Stimulated activated CD4-positive, alpha-beta T cell treated with anti-CD3 and anti-CD28 coated beads, TNF-alpha, amount 100 ng/mL, for 24 hours (primary cell): ENCODE measurements at regions not wholly inside any gene's neighbourhood (a gene's known extent, or its start where the extent isn't known, plus 50 kb on each side); places are given as distances from the start of the nearest gene placed in this dataset.
"Not testable (repeated sequence)": the region's sequence is repeated elsewhere in the genome, so short reads cannot be mapped to it uniquely, and the experiment has no call there.

Source experiments
- DNase-seq, 3 experiments: peaks; one replicate each; pipeline ENCODE4 v3.0.0-alpha.2; 2020; ENCODE audit warnings: low read depth in 3 of 3

DNA sequence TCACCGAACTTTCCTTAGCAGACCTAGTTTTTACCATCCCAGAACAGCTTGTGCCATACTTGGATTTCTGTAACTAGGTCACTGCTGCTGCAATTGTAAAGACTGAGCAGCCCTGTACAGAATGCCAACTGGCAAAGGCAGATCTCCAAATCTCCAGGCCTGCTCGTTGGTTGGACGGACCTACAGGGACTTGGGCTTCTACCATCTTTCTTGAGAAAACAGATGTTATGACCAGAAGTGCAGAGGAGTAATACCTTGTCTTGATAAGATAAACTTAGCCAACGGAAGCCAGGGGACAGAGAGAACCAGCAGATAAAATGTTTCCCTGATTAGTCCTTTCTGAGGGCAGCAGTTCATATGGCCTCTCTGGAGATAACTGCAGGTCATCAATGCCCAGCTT, 304.1 kb downstream of the RFPL4B start:
- DNase-seq: no peak

DNA sequence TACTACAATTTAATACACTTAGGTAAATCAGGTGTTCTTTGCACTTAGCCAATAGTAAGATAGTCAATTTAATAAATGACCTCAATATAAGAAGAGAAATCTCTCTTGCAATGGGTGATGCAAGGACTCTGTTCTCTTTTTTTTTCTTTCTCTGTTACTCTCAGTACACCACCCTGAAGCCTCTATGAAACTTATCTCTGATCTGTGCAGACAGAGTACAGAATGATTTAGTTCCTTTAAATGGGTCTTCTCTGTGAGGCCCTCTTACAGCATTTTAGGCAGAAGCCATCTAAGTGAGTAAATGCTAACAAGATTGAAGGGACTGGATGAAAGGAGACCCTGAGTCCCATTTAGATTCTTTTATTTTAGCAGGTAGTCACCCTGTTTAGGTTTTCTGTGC, 312.8 kb downstream of the RFPL4B start:
- no peak for DNase-seq

DNA sequence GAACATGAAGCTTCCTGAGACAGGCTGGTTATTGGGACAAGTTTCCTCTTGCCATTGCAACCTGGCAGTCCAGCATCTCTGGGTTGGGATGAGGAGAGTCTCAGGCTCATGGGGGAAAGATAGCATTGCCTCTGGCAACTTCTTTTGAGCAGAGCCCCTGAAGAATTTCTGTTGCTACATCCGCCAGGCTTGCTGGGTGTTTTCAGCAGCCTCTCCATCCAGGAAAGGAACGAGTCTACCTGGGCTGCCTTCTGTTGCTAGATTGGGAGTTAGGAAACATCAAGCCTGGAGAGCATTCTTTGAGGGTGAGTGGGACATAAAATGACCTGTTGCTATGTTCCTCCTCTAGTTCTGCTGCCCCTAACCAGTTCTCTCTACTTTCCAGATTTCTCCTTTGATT, 313.5 kb downstream of the RFPL4B start:
- no peak for DNase-seq

- no peak for DNase-seq
Measured at GRCh38 chr6:112663698-112664097, 316.6 kb downstream of the RFPL4B start.

GRCh38 chr6:112665114-112665513, 318.0 kb downstream of the RFPL4B start:
- no peak for DNase-seq

GRCh38 chr6:112665815-112666214, 318.7 kb downstream of the RFPL4B start:
- DNase-seq: no peak

GRCh38 chr6:112667427-112667826, 320.3 kb downstream of the RFPL4B start:
- DNase-seq: no peak

DNA sequence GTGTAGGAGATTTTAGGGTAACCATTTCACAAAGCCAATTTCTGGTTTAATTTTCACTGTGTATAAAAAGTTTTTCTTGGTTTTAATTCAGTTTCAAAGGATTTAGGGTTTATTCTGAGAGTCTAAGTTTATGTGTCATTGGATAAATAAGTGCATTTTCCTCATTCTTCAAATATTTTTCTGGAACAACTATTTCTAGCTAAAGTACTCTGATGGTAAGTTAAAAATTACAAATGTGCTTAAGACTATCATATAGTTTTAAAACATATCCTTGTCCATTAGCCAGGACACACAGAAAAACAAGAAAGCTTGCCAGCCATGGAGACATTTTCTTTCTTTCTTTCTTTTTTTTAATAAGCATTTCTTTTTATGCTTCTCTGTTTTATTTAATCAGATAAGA, 333.0 kb downstream of the RFPL4B start:
- DNase-seq: no peak

GRCh38 chr6:112682071-112682470, 334.9 kb downstream of the RFPL4B start:
- DNase-seq: no peak

DNA sequence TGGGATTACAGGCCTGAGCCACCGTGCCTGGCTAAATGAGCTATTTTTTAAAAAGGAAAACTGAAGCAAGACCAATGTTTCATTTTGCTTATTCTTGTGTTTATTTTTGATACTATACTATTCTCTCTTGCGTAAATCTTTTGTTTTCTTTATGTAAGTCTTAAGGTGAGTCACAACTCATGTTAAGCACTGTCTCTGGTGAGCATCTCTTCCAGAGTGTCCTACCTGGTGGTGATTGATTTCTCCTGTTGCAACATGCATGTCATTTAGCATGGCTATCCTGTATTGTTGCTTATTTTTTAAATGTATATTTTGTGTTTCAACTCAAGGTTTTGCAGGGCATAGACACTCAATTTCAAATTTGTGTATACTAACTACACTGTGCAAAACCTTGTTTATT, 336.0 kb downstream of the RFPL4B start:
- no peak for DNase-seq

- no peak for DNase-seq
Measured at GRCh38 chr6:112683926-112684325, 336.8 kb downstream of the RFPL4B start.

- DNase-seq: not testable (repeated sequence)
Measured at GRCh38 chr6:112685521-112686220, 338.5 kb downstream of the RFPL4B start.

GRCh38 chr6:112688487-112689165, 341.5 kb downstream of the RFPL4B start:
- not testable (repeated sequence) for DNase-seq

- not testable (repeated sequence) for DNase-seq
Measured at GRCh38 chr6:112689183-112689858, 342.2 kb downstream of the RFPL4B start.

GRCh38 chr6:112690497-112691202, 343.5 kb downstream of the RFPL4B start:
- no peak for DNase-seq

DNA sequence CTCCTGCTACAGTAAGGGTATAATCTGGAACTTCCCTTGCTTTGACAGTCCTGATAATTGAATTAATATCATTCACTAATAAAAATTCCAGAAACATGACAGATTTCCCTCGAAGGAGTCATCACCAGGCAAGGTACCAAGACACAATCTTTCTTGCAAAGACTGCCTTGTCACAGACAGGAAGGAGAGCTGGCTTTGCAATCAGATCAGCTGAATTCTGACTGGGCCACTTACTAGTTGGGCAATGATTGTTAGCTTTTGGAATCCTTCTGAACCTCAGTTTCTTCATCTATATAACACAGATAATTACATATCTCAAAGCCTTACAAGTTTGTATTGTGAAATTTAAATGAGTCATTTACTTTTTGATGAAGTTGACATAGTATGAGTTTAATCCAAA, 344.2 kb downstream of the RFPL4B start:
- no peak for DNase-seq

DNA sequence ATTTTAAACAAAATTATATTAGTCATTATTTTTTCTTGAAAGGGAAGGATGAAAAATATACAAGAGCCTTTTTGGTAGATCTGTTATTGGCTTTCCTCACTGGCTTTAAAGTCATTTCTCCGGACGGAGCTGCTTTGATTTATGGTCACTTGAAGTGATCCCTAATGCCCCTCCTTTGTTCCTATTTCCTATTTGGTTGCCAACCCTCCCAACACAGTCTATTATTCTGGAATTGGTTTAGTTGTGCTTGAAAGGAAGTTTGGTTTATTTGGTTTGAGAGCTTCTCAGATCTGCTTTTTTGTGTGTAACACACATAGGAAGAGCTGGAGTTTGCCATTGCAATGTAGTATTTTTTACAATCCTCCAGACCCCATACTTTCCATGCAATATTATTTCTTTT, 347.9 kb downstream of the RFPL4B start:
- DNase-seq: no peak

DNA sequence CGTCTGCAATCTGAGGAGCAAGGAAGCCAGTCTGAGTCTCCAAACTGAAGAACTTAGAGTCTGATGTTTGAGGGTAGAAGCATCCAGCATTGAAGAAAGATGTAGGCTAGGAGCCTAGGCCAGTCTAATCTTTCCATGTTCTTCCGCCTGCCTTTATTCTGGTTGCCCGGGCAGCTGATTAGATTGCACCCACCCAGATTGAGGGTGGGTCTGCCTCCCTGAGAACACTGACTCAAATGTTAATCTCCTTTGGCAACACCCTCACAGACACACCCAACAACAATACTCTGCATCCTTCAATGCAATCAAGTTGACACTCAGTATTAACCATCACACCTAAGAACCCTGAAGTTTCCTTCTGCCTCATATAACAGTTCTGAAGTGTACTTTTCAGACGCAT, 350.1 kb downstream of the RFPL4B start:
- DNase-seq: no peak

- DNase-seq: no peak
Measured at GRCh38 chr6:112701201-112701600, 354.1 kb downstream of the RFPL4B start.

DNA sequence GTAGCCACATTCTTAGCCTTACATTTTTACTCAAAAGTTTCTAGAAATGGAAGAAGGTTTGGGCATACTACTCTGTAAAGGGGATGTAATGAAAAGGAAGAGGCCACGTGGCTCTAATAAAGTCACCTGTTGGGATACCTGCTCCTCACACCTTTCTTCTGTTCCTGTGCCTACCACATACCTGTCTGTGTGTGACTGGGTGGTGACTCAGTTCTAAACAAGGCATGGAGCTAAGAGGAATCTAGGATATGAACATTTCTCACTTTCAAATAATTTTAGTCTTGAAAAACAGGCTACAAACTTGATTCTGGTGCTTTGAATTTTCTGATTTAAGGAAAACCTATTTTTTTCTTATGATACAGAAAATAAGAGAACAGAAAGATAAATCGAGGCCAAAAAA, 363.6 kb downstream of the RFPL4B start:
- no peak for DNase-seq

DNA sequence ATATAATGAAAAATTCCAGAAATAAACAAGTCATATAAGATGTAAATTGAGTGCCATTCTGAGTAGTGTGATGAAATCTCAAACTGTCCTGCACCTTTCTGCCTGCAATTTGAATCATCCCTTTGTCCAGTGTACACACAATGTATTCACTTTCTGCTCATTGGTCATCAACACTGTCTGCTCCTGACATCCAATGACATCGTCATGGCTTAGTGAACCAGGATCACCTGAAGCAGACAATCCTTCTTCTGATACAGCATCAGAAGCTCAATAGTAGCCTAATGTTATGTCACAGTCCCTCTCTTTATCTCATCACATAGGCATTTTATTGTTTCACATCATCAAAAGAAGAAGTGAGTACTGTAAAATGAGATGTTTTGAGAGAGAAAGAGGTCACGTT, 366.3 kb downstream of the RFPL4B start:
- DNase-seq: no peak

DNA sequence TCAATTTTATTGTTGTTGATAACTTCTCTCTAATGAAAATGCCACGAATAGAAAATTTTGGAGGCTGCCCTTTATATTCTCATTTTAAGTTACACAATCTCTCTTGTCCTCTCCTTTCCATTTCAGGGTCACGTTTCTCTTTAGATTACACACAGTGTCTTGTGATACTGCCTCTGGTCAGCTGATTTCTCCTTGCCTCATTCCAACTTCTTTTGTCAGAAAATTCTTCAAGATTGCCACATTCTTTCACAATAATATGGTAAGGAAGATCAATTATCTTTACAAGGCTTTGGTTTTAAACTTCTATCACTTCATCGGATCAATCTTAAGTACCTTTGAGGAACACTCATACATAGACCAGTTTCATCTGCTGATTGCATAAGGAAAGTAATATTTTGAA, 370.3 kb downstream of the RFPL4B start:
- DNase-seq: no peak
